Hindlimb muscle (tissue), 1 donor: ENCODE measurements at regions not wholly inside any gene's neighbourhood (a gene's known extent, or its start where the extent isn't known, plus 50 kb on each side); places are given as distances from the start of the nearest gene placed in this dataset.

ENCODE experiments used
- DNase-seq: peaks from one replicate; pipeline ENCODE4 v3.0.0-alpha.2; 2013

- DNase-seq, result no peak
Measured at GRCh38 chr18:78719821-78720220, 259.8 kb upstream of the SALL3 start.

GRCh38 chr18:78720456-78721237 lies 259.0 kb upstream of the SALL3 start:
- peak; percentile 24 for DNase-seq

GRCh38 chr18:78721238-78721875 lies 258.3 kb upstream of the SALL3 start:
- no peak for DNase-seq

GRCh38 chr18:78721981-78722380 lies 257.6 kb upstream of the SALL3 start:
- DNase-seq, result no peak

- DNase-seq, result no peak
Measured at GRCh38 chr18:78722386-78722785, 257.2 kb upstream of the SALL3 start.

- DNase-seq, result no peak
Measured at GRCh38 chr18:78722929-78723710, 256.5 kb upstream of the SALL3 start.

- no peak for DNase-seq
Measured at GRCh38 chr18:78724214-78724914, 255.3 kb upstream of the SALL3 start.

GRCh38 chr18:78725426-78725825 lies 254.2 kb upstream of the SALL3 start:
- no peak for DNase-seq

- no peak for DNase-seq
Measured at GRCh38 chr18:78726326-78727056, 253.1 kb upstream of the SALL3 start.

- DNase-seq, result no peak
Measured at GRCh38 chr18:78727057-78727739, 252.4 kb upstream of the SALL3 start.

GRCh38 chr18:78727877-78728783 lies 251.5 kb upstream of the SALL3 start:
- no peak for DNase-seq

GRCh38 chr18:78728784-78729467 lies 250.7 kb upstream of the SALL3 start:
- no peak for DNase-seq

- no peak for DNase-seq
Measured at GRCh38 chr18:78730546-78730945, 249.1 kb upstream of the SALL3 start.

GRCh38 chr18:78731016-78731397 lies 248.6 kb upstream of the SALL3 start:
- DNase-seq, result no peak

- no peak for DNase-seq
Measured at GRCh38 chr18:78731398-78732032, 248.1 kb upstream of the SALL3 start.

GRCh38 chr18:78732273-78733210 lies 247.1 kb upstream of the SALL3 start:
- no peak for DNase-seq

- DNase-seq, result no peak
Measured at GRCh38 chr18:78733762-78734613, 245.6 kb upstream of the SALL3 start.
